Fibroblast of the aortic adventitia (primary cell): ENCODE measurements at regions not wholly inside any gene's neighbourhood (a gene's known extent, or its start where the extent isn't known, plus 50 kb on each side); places are given as distances from the start of the nearest gene placed in this dataset.
"Not testable (repeated sequence)": the region's sequence is repeated elsewhere in the genome, so short reads cannot be mapped to it uniquely, and the experiment has no call there.

ENCODE experiments used
- DNase-seq: peaks from one replicate; pipeline ENCODE4 v3.0.0-alpha.2; 2010; ENCODE audit warnings: low read depth
- H3K4me3 ChIP-seq: 2 replicates; pipeline ENCODE4 v1.5.1; 2011; ENCODE audit warnings: low read depth, mild to moderate bottlenecking, control low read depth, low read length, moderate library complexity
- CTCF ChIP-seq: IDR thresholded peaks from 2 replicates; pipeline ENCODE4 v1.5.1; 2011; ENCODE audit warnings: mild to moderate bottlenecking, low read length, control low read depth, inconsistent platforms; ENCODE audit not compliant: insufficient read depth

GRCh38 chr2:186968277-186968676, 119.3 kb upstream of the ZSWIM2 start:
- TF ChIP-seq CTCF: no peak
- no peak for DNase-seq
- H3K4me3 ChIP-seq: no peak overlapping the region

GRCh38 chr2:186966015-186966414, 117.0 kb upstream of the ZSWIM2 start:
- TF ChIP-seq CTCF: no peak
- H3K4me3 ChIP-seq: no peak overlapping the region
- DNase-seq: no peak

- DNase-seq: no peak
- TF ChIP-seq CTCF: no peak
Observed at GRCh38 chr2:186962085-186962747, 113.2 kb upstream of the ZSWIM2 start.

GRCh38 chr2:186960241-186960640, 111.3 kb upstream of the ZSWIM2 start:
- not testable (repeated sequence) for DNase-seq, H3K4me3 ChIP-seq

More at GRCh38 chr2:186962085-186962747, 113.2 kb upstream of the ZSWIM2 start:
- no peak overlapping the region for H3K4me3 ChIP-seq

GRCh38 chr2:186959486-186959885, 110.5 kb upstream of the ZSWIM2 start:
- no peak overlapping the region for H3K4me3 ChIP-seq

GRCh38 chr2:186950694-186951093, 101.7 kb upstream of the ZSWIM2 start:
- no peak for DNase-seq
- no peak for TF ChIP-seq CTCF
- no peak overlapping the region for H3K4me3 ChIP-seq

More at GRCh38 chr2:186959486-186959885, 110.5 kb upstream of the ZSWIM2 start:
- DNase-seq: no peak
- no peak for TF ChIP-seq CTCF

- no peak overlapping the region for H3K4me3 ChIP-seq
- TF ChIP-seq CTCF: no peak
Observed at GRCh38 chr2:186949726-186950256, 100.8 kb upstream of the ZSWIM2 start.

More at GRCh38 chr2:186949726-186950256, 100.8 kb upstream of the ZSWIM2 start:
- DNase-seq: no peak
